ENCODE measurements at regions not wholly inside any gene's neighbourhood (a gene's known extent, or its start where the extent isn't known, plus 50 kb on each side); places are given as distances from the start of the nearest gene placed in this dataset.

GRCh38 chrX:108875548-108875947 is 139.2 kb upstream of the IRS4 start:
- TF ChIP-seq CTCF (conservative IDR thresholded peaks at IDR 0.05; ENCODE audit: low read depth, low read length): no peak
- no peak for TF ChIP-seq EZH2 (IDR thresholded peaks at IDR 0.05; ENCODE audit: borderline replicate concordance, low read depth, low read length, poor library complexity, severe bottlenecking)
